ENCODE measurements at regions not wholly inside any gene's neighbourhood (a gene's known extent, or its start where the extent isn't known, plus 50 kb on each side); places are given as distances from the start of the nearest gene placed in this dataset.
A peak's percentile ranks its signal among the peaks of the same experiment; 100 is the strongest.

DNA sequence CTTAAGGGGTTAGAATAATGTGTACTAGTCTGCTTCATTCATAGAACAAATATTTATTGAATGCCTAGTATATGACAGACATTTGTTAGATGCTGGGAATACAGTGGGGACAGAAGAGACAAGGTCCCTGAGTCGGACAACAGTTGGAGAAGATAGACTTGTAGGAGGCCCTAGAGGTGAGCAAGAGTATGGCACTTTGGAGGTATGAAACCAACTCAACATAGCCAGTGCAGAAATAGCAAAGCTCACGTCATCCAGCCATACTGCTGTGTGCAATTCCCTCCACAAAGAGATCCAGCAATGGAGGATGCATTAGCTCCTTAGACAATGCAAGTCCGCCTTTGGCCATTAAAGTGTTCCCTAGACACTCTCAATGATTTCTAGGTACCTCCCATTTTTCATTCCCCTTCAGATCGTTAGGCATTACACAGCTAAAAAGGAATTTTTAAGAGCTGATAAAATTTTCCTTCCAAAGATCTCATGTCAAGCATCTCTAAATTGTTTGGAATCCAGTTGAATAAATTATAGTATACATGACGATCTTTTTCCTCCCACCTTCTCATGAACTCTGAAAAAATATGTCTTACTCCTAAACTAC, 1949.6 kb upstream of the WWC1 start:
- DNase-seq (ENCODE audit: low read depth in 4 of 4, low spot score in 2 of 4) = no peak

DNA sequence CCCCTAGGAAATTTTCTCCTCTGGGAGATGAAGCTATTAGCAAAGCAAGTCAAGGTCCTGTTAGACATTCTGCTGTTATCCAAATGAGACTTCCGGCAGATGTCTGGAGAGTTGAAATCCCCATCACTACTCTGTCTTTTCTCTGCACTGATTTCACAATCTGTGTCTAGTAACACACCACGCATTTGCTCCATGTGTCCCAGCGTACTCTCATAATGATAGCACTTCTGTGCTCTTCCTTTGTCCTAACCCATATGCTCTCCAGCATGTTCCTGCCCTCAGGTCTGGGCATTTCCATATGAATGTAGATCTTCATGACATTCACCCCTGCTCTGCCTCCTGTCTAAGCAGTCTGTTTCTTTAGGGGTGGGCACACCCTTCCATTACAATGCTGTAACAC, 1949.0 kb upstream of the WWC1 start:
- no peak for DNase-seq (ENCODE audit: low read depth in 4 of 4, low spot score in 2 of 4)

DNA sequence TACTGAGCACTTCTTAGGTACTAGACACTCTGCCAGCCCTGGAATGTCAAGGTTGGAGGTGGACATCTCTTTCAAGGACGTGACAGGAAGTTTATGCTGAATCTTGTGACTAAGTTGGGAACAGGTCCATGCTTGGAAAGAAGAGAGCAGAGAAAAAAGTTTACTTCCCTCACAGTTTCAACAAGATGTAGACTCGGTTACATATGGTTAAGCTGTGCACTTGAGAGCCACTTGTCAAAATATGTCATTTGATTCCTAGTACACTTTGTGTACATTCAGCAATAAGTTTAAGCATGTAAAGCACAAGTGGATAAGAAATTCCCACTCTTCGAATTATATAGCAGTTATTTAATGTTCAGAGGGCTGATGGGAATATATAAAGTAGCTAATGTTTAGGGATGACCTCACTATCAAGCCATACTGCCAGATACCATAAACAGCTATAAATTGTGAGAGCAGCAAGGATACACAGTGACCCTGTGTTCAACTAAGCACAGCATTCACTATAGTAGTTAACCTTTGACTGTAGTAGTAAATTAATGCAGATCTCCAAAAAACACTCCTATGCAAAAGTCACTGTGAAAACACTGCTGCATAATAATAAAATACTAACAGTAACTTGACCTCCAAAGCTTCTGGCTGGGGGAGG, 1944.6 kb upstream of the WWC1 start:
- DNase-seq (ENCODE audit: low read depth in 4 of 4, low spot score in 2 of 4) = peak in 3 of 4 donors; percentile 63 to 73 (median 64)

DNA sequence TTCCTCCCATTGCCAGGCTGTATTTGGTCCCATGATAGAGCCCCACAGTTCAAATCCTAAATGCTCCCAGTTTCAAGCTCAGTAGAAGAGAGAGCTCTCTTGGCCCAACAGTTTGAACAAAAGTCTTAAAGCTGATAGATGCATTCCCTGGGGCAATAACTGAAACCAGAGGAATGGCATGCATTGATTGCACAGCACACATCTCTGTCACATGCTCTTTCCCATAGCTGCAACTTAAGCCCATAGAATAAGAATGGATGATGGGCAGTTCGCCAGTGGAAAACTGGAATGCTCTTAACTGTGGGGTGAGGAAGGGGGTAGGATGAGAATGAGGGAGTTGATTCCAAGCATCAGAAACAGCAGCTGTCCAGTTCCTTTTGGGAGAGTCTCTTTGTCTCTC, 1942.4 kb upstream of the WWC1 start:
- DNase-seq (ENCODE audit: low read depth in 4 of 4, low spot score in 2 of 4) = no peak

DNA sequence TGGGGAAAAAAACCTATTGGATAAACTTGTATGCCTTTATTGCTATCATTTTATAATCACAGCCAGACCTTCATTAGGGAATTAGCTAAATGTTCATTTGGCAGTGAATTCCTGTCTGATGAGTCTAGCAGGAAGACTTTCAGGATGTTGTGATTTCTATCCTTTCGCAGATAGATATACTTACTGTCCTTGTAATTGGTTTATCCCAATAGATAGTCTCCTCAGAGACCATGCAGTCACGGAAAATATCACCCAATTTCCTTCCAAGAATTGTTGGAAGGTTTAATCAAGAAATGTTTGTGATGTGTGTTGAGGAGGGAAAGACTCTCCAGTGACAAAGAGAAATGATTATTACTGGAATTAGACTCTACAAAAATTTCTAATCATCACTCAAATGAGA, 1937.9 kb upstream of the WWC1 start:
- DNase-seq (ENCODE audit: low read depth in 4 of 4, low spot score in 2 of 4) = no peak

DNA sequence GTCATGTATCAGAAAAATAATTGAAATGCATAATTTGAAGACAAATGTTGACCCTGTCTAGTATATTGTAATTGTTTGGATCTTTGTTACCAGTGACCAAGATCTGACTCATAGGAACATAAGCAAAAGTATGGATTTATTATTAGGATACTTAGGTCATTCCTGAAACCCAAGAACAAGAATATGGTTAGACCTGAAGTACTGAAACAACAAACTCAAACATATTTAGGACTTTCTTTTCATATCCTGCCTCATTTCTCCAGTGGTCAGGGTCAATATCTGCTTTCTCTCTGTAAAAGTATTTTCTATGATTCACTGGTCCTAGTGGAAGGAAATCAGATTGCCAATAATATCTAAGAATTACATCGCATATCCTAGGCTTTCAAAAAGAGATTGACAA, 1937.1 kb upstream of the WWC1 start:
- no peak for DNase-seq (ENCODE audit: low read depth in 4 of 4, low spot score in 2 of 4)

DNA sequence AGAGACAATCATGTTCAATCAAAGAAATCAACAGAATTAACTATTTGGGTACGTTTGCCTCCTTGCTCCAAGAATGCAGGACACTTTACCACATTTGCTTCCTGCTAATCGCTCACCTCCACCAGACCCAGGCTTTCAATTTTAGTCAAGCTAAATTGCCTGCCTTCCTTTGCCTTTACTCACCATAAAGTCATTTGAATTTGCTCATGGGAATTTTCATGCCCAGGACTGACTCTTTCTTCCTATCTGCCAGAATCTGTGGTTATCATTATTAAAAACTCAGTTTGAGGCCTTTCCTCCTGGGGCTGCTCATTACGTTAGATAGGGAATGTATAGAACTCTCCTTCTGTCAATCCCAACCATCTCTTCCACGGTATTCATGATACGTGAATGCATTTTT, 1935.3 kb upstream of the WWC1 start:
- no peak for DNase-seq (ENCODE audit: low read depth in 4 of 4, low spot score in 2 of 4)

DNA sequence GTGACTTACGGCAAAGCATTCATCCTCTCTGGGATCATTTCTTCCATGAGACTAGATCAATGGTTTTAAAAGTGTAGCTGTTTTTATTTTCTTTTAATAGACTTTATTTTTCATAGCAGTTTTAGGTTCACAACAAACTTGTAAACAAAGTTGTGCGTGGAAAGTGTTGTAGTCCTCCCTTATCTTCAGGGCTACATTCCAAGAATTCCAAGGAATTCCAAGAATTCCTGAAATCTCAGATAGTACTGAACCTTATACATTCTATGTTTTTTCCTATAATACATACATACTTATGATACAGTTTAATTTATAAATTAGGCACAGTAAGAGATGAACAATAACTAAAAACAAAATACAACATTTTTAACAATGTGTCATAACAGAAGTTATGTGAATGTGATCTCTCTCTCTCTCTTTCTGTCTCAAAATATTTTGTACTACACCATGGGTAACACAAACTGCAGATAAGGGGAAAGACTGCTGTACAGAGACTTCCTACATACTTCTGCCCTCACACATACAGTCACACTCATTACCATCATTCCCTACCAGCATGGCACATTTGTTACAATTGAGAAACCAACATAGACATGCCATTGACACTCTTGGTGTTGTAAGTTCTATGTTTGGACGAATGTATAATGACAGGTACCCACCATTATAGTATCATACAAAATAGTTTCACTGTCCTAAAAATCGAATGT, 1933.2 kb upstream of the WWC1 start:
- DNase-seq (ENCODE audit: low read depth in 4 of 4, low spot score in 2 of 4) = no peak

DNA sequence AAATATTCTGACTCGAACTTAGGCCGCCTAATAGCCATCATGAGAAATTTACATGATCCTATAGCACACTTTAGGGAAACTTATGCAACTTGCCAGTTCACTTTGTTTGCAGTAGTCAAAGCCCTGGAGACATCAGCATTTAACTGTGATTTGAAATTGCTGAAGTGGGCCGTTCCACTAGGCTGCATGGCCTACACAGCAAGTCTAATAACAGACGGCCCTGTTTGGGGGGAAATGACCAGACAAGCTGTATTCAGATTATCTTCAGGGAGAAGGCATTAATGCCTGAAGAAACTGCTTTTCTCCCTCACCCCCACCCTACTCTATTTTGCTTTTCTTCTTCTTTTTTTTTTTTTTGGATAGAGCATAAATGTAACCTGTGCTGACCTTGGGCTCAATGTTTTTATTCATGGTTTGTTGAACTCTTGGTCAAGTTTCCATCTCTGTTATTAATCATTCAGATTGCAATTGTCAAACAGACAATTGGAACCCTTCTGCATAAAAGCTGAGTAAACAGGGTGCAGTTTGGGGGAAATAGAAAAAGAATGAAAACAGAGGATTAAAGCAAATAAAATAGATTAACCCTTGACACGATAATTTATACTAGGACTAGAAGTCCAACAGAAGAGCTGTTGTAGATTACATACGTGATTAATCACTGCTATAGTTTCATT, 1928.2 kb upstream of the WWC1 start:
- no peak for DNase-seq (ENCODE audit: low read depth in 4 of 4, low spot score in 2 of 4)

DNA sequence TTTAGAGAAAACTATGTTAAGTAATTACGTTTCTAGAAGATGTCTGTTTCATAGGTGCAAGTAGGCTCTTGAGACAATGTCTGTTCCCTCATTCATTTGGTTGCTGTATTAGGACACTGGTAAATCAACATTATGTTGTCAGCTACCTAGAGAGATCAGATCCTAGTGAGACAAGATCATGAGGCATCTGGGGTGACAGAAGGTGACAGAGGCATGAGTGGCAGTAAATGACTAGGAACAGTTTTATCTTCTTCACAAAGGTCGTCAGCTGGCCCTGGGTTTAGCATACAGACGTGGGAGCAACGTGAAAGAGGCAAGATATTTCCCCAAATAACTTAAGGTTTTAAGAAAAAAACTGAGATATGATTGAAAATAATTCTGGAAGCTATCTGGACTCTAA, 1926.3 kb upstream of the WWC1 start:
- DNase-seq (ENCODE audit: low read depth in 4 of 4, low spot score in 2 of 4) = no peak

DNA sequence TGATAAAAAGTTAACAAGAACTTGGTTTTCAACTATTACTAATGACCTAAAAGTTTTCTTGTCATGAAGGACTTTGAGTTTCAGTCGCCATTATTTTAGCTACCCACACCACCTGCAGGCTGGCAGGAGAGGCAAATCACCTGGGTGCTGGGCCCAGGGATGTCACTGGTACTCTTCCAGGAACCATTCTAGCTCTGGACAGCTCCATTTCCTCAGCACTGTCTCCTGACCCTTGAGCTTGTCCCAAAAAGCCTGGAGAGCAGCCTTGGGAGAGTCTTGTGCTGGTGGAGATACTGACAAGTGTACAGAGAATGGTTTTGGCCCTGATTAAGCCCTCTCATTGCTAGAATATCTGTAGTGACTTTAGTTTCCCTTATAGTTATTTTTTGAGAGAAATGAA, 1924.1 kb upstream of the WWC1 start:
- DNase-seq (ENCODE audit: low read depth in 4 of 4, low spot score in 2 of 4) = no peak

DNA sequence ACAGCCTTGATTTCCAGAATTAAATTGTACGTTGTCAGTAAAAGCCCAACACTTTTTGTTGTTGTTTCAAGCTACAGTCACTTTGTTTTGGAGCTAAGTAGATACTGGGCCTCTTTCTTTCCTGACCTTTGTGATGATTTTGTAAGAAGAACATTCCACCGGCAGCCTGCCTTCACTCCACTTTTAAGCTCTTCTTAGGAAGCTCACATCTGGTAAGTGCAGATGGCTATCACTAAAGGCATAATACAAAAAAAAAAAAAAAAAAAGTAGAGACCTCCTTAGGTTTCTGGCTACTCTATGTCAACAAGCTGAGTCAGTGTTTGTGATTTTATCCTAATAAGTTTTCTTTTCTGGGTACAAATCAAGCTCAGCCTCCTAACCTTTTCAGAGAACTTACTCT, 1922.1 kb upstream of the WWC1 start:
- DNase-seq (ENCODE audit: low read depth in 4 of 4, low spot score in 2 of 4) = no peak

DNA sequence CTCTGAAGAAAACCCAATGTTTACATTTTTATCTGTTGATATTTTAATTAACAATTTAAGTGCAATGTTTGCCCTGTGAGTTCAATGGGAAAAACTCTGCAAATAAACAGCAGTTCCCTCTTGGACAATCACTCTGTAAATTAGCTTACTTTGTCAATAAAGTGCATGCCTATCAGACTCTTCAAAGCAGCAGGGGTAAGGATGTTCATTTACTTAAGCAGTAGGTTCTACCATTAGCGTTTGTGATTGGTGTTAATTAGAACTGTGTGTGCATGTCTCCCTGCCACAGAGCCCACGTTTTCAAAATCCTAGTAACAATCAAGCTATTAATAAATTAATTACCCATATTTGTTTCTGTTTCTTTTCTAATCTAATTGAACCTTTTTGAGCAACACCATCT, 1921.6 kb upstream of the WWC1 start:
- no peak for DNase-seq (ENCODE audit: low read depth in 4 of 4, low spot score in 2 of 4)

DNA sequence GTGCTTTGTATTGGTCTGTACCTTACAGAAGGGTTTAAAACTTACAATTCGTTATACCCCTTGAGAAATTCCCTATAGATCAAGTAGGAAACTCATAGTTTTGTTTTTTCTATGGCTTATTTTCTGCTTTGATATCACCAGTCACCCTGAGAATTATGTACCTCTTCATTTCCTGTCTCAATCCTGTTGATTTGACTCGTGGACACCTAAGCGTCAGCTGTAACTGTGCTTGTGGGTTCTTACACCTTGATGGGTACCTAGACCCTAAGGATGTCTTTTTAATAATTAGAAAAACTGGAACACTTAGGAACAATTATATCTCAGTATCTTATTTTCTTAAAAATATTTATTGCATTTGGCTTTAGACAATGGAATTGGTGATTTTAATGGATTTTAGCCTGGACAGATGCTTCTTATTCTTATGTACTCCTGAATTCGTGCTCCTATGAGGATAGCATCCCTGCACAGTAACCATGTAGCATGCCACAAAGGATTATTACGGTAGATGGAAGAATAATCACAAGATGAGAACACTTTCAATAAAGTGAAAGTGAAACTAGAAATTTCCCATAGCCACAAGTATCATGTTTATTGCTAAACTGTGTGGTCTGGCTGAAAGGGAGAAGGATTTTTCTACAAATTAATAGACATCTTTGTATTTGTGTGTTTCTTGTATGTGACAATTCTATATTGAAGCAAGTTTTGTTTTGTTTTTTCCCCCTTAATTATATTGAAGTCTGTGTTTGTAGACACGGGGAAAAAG, 1920.3 kb upstream of the WWC1 start:
- DNase-seq (ENCODE audit: low read depth in 4 of 4, low spot score in 2 of 4) = no peak

DNA sequence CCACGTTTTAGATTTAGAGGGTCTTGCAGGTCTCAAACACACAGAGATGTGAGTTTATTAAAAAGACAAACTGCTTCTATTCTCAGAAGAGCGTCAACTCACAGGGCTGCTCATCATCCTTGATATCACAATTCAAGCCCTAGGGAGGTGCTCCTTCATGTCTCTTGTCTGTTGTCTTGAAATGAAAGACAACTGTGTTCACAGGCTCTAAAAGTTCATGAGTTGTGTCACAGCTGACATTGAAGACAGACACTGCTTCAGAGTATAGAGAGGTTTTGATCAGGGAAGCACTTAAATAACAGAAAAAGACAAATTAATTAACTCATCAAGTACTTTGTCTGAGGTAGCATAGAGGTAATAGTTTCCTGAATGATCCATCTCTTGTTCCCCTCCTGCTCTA, 1917.6 kb upstream of the WWC1 start:
- DNase-seq (ENCODE audit: low read depth in 4 of 4, low spot score in 2 of 4) = no peak

DNA sequence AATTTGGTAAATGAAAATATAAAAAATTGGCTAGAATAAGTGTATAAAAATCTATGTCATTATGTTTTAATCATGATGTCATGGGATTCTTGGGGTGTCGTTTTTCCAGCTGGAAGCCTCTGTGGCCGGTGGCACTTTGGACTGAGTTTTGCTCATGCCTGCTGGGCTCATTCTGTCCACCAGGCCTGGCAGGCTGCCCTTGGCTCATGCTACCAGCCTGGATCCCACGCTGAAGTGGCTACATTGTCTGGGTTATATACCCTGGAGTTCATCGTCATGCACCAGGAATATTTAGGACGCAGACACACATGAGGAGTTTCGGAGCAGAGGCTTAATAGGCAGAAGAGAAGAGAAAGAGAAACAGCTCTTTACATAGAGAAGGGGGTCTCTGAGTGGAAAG, 1913.7 kb upstream of the WWC1 start:
- no peak for DNase-seq (ENCODE audit: low read depth in 4 of 4, low spot score in 2 of 4)

DNA sequence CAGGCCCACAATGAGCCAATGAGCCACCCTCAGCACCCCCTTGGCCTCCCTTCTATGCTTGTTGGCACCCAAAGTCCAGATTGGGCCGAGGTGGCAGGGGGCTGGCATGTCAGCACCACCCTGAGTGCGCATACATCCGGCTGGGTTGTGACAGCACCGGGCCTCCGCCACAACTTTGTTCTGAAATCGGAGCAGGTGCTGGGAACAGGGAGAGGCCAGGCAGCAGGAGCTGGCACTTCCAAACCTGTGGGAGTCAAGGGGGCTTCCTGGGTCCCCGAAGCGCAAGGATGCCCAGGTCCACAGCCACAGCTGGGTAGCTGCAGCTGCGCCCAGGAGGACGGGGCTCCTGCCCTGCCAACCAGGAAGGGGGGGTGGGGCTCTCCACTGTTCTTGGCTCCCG, 1911.9 kb upstream of the WWC1 start:
- no peak for DNase-seq (ENCODE audit: low read depth in 4 of 4, low spot score in 2 of 4)

DNA sequence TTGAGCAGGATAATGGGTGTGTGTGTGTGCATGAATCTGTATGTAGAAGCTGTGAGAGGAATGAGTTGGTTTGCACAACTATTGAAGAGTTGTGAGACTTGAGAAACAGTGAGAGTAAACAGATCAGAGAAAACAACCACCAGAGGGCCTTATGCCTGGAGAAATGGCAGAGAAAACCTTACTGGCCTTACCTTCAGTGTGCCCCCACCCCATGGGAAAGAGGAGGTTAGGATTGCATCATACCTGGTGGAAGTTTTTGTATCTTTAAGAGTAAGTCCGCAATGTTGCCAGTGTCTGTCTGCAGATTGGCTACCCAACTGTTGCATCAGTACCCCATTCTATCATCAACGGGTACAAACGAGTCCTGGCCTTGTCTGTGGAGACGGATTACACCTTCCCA, 1909.4 kb upstream of the WWC1 start:
- DNase-seq (ENCODE audit: low read depth in 4 of 4, low spot score in 2 of 4) = no peak

DNA sequence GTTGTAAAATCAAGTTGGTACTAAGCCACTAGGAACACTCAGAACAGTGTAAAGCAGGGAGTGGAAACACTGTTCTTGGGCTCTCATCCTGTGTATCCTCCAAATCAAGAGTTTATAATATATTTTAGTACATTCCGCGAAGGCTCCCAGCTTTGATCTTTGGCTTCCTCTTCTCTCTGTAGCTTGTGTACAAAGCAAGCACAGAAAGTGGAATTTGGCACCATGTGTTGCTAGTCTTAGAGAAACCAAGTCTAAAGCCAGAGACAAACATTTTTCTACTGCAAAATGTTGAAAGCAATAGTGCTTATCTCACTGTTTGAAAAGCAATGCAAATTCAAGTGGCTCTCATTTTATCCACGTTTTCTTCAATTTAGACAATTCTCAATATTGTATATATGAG, 1893.3 kb upstream of the WWC1 start:
- no peak for DNase-seq (ENCODE audit: low read depth in 4 of 4, low spot score in 2 of 4)

DNA sequence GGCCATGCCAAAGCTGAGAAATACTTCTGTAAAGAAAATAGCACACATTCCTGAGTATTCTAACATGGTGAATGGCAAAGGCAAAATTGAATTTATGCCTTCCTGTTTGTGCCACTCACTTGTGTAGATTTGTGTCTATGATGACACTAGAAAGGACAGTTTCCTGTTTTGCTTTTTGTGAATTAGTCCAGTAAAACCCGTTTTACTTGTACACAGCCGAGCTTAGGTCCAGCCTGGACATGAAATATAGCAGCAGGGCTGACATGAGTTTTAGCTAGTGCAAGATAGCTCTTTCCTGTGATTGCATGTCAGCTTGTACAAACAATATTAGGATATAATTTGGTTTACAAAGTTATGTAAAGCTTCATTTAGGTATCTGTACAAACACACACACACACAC, 1891.7 kb upstream of the WWC1 start:
- peak in 2 of 4 donors; percentile 0 for DNase-seq (ENCODE audit: low read depth in 4 of 4, low spot score in 2 of 4)

DNA sequence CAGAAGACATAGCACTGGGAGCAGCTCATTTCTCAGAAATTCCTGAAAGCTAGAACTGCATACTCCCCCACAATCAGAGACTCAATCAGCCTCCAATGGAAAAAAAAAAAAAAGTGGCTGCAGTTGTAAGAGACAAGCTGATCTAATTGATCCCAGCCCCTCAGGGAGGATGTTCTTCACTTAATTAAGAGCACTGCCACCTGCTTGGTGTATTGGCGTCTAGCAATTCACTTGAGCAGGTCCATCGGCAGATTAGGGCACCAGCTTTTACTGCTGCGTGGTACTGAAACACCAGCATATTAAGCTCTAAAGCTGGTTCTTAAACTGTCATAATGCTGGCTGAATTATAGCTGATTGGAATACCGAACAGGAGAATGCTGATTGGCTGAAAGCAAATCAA, 1890.1 kb upstream of the WWC1 start:
- DNase-seq (ENCODE audit: low read depth in 4 of 4, low spot score in 2 of 4) = peak in 1 of 4 donors; percentile 1

Measured in left renal cortex interstitium (tissue), 4 donors.